Dermis blood vessel endothelial cell (primary cell): ENCODE measurements at regions not wholly inside any gene's neighbourhood (a gene's known extent, or its start where the extent isn't known, plus 50 kb on each side); places are given as distances from the start of the nearest gene placed in this dataset.
"Not testable (repeated sequence)": the region's sequence is repeated elsewhere in the genome, so short reads cannot be mapped to it uniquely, and the experiment has no call there.

Experiments
- DNase-seq: peaks from one replicate; pipeline ENCODE4 v3.0.0; 2010

GRCh38 chr4:30838331-30838730 lies 118.2 kb downstream of the PCDH7 start:
- DNase-seq: no peak

- DNase-seq: no peak
Measured at GRCh38 chr4:30839583-30840520, 119.7 kb downstream of the PCDH7 start.

DNA sequence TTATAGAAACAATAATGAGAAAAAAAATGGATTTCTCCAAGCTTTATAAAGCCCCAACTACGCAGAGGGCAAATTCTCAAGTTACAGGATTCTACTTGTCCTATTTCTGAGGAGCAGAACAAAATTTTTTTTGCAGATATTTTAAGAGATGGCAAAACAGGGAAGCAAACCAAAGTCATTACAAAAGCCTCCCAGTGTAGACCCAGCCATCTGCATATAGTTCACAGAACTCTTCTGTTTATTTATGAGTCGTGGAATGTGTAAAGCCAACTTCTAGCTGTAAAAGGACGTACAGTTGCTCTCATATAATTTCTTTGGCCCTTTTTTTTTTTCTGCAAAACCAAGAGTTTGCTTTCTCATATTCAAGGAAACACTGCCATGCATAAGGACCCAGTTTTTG lies 120.4 kb downstream of the PCDH7 start:
- no peak for DNase-seq

DNA sequence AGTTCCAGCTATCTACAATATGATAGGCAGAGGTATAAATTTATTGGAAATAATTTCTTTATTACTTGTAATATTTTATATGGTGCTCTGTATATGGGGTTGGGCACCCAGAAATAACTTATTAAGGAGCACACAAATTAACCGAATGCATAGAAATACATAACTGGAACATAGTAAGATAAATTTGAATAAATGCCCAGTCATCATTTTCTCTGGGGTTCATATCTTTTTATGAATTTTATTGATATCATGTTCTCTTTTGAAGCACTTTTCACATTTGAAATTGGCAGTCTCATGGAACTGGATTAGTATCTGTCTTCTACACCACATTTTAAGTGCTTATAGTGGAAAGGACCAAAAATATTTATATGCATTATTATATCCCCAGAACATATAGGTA lies 122.0 kb downstream of the PCDH7 start:
- DNase-seq: no peak

DNA sequence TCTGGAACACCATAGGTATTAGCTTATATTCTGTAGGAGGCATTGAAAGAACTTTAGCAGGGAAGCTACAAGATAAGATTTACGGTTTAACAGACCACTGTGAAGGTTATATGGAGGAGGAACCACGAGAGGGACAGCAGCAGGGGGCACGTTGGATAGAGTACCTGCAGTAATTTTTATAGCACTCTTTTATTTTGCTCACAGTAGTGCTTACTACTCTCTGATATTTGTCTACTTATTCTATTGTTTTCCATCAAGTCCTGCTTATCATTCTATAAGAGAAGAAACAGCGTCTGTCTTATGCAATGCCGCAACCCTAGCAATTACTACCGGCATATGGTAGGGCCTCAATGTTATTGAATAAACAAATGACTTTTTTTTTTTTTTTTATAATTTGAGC lies 122.5 kb downstream of the PCDH7 start:
- DNase-seq: no peak

- no peak for DNase-seq
Measured at GRCh38 chr4:30844861-30845582, 124.9 kb downstream of the PCDH7 start.

DNA sequence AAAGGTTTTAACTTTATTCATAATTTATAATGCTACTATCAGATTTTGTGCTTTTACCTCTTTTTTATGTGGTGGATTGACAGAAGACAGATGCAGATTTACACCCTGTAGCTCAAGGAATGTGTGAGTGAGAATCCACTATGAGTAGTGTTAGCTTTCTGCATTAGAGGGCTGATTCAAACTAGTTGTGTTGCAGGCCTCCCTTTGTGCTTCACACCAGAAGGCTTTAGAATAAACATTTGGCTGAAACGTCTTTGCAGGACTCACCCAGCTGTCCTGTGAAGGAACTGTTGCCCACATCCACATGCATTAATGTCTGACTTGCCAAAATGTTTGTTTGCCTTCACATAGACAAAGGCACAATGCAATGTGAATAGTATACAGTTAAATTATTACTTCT lies 127.0 kb downstream of the PCDH7 start:
- DNase-seq: no peak

GRCh38 chr4:30847958-30848357 lies 127.8 kb downstream of the PCDH7 start:
- no peak for DNase-seq

DNA sequence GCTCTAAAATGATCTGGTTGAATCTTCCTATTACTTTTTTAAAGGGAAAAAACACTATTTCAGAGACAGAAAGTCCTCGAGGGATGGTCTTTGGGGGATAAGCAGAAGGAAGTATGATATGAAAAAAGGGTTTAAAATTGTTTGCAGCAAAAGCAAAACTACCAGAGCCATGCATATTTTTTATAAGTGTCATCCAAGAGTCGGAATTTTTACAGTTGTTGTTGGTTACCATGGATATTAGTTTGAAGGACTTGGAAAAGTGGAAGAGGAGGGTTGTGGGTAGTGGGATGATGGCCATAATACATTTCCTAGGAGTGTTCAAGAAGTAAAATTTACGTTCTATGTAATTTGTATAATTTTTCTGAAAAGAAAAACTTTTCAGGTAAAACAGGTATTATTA lies 134.4 kb downstream of the PCDH7 start:
- no peak for DNase-seq

- DNase-seq: no peak
Measured at GRCh38 chr4:30855232-30855631, 135.1 kb downstream of the PCDH7 start.

DNA sequence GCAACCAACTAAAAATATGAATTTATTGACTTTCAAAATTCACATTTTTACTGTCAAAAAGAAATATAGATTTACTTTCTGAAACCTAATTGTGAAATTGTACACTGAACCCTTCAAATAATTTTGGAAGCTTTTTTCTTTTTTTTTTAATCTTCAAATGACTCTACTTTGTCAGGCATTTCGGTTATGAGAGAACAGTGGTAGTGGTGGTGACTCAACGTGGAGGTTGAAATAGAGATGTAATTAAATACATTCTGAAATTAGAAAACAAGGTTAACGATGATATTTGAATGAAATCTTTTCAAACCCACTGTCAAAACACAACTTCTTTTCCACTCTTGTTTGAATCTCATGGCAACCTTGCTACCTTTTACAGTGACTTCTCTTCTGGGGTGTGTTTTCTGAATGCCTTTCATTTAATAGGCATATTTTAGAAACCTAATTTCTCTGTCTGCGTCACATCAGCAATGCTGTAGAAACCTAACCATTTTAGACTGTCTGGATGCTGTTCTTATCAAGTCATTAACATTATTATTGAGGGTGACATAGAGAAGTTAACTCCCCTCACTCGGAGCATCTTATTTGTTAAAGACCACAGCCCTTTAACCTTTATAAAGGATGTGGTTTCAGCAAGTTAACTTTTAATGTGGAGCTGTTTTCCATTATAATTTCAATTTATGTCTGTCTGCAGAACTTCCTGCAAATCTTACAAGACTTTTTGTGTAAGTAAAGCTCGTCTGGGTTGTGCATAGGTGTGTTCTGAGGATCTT lies 136.8 kb downstream of the PCDH7 start:
- DNase-seq: no peak

DNA sequence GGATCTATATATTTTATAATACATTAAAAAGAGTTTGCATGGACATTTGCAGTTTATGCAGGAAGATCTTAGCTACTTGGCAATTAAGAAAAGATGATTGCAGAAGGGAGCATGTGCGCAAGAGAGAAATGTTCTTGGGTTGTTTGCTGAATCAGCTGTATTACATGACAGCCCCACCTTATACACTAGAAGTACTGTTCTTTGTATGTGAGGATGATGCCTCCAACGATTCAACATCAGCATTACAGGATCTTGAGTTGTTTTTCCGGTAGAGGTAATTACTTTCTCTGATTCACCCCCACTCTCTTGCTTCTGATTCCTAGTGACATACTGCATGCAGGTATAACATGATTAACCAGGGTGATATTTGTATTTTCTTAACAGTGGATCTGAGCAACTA lies 140.8 kb downstream of the PCDH7 start:
- no peak for DNase-seq

DNA sequence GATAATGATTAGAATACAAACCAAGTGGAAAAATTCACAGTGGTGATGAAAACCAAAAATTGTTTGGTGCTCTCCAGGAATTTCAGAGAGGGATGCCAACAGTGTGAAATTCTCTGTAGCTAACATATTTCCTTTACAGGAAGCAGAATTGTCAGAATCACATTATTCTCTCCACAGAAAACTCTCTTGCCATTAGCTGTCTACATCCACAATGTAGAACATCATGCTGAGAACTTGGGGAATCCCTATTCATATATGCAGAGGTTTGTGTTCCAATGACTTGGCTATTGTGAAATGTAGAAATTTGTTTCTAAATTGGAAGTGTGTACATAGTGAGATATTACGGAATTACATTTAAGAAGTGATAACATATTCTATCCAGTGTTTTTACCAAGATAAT lies 142.0 kb downstream of the PCDH7 start:
- no peak for DNase-seq

DNA sequence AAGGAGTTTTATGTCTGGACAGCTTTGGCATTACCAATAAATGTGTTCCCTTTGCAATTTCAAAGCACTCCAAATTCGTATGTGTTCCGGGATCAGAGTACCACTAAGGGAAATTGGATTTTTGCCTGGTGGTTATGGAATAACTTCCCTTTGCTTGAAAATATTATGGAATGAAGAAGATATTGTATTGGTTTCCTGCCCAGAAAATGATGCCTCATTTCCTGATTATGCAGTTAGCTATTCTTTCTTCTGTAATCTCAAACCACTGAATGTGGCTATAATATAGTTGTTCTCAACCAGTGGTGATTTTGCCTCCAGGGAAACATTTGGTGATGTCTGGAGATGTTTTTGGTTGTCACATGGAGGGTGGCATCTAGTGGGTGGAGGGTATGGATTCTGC lies 142.9 kb downstream of the PCDH7 start:
- DNase-seq: no peak

DNA sequence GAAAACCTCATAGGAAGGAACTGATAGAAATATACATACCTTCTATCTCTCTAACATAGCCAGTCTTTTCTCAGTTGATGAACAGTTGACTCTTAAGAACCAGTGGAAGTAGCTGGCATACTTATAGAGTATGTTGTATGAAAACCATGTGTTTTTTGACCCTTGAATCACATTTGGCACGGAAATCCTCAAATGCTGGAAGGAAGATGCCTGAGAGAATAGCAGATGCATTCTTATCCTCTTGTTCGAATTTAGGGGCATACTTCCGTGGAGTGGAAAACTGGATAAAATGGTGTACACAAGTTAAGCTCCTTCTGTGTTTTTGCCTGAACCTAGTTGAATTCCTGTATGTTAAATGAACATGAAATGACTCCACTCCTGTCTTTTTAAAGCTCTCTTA lies 145.5 kb downstream of the PCDH7 start:
- no peak for DNase-seq

GRCh38 chr4:30866346-30866745 lies 146.2 kb downstream of the PCDH7 start:
- no peak for DNase-seq

DNA sequence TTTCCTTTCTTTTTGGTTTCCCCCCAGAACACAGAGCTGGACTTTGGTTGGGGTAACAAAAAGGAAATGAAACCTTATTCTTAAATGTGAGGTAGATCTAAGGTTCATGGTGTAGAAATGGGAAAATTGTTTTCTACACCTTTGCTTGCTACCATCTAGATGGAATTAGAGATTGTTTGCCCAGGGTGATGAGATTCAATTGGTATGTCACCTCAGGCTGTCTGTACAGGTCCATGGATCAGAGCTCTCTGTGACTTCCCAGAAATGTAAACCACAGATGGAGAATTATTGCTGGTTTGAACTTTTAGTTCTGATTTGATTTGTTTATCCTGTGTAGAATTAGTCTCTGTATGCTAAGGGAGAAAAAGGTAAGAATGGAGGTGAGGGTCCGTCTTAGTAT lies 146.7 kb downstream of the PCDH7 start:
- no peak for DNase-seq

DNA sequence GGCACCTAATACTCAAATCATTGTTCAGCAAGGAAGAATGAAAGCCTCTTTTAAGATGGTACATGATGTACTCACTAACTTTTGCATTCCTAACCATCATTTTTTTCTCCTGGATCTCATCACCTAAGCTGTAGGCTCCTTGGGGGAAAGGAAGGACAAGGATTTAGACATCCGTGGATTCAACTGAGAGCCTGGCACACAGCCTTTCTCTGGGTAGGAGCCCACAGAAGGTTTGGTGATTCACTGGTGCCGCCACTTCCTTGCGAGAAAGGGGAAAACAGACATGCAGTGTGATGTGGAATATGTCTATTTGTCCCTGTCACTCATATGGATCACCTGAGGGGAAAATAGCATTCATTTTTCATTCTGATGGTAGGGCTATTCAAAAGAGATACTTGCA lies 147.3 kb downstream of the PCDH7 start:
- no peak for DNase-seq

DNA sequence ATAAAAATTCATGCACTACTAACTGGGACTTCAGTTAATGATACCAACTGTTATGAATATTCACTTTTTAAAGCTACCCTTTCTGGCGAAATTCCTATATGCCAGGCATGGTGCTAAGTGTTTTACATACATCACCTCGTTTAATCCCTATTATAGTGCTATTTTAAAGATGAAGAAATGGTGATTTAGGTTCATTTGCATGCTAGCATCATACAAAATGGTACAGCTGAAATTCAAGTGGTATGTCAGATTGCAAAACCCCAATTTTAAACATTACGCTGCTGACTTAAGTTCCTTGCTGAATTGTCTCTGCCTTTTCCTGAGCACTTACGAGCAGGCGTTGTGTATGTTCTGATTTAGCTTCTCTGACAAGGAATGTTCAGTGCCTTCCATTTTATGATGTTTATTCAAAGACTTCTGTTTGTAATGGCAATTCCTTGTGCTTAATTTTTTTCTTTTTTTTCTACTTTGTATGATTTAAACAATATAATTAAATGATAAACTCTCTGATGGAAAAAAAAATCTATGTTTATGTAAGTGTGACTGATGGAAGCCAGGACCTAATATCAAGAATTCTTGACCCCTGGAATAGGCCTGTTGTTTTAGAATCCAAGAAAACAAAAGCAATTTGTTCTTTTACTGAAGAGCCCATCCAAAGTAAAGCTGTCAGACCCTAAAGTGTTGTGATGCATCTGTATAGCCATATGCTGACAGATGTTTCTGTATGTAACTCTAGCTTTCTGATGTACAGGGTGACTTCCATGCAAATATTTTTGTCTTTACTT lies 148.1 kb downstream of the PCDH7 start:
- DNase-seq: no peak

DNA sequence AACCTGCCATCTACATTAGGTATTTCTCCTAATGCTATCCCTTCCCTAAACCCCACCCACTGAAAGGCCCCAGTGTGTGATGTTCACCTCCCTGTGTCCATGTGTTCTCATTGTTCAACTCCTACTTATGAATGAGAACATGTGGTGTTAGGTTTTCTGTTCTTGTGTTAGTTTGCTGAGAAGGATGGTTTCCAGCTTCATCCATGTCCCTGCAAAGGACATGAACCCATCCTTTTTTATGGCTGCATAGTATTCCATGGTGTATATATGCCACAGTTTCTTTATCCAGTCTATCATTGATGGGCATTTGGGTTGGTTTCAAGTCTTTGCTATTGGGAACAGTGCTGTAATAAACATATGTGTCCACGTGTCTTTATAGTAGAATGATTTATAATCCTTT lies 149.2 kb downstream of the PCDH7 start:
- DNase-seq: not testable (repeated sequence)

DNA sequence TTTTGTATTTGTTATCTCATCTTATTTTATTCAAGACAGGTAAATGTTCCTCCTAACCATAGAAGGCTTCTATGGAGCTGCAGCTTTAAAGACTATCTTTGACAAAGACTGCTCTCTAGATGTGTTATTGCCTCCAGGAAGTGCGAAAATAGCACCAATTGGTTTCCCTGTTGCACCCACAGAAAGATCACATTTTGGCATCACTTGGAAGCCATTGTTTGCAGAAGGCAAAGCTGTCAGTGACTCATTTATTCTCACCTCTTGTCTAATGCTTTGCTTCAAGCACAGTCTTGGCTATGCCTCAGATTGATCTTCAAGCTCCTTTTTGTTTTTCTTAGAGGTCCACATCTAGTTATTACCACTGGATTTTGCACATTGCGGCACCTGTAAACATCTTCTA lies 150.3 kb downstream of the PCDH7 start:
- no peak for DNase-seq

DNA sequence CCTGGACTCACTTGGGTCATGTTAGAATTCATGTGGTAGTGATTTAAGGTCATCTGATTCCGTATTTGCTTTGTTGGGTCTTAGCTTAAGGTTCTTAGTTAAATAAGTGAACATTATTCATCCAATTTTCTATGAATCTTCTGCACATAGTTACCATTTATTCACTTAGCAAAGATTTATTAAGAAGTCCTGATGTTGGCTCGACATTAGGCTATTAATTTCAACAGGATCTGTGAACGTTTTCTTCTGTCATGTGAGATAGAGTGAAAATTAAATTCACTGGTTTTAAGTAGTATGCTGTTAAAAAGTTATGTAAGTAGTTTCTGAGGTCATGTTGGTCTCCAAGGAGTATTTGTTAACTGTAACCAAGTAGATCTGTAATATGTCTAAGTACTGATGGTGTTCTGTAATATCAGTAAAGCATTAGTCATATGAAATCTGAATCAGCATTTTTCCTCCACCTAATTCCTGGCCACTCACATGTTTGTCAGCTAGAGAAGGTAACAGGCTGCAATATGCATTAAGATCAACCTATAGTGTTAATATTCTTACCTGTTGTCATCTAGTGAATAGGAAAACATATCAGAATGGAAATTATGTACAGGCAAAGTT lies 155.6 kb downstream of the PCDH7 start:
- no peak for DNase-seq
